IMR-90 (cell line): ENCODE measurements at regions not wholly inside any gene's neighbourhood (a gene's known extent, or its start where the extent isn't known, plus 50 kb on each side); places are given as distances from the start of the nearest gene placed in this dataset.

Experiments
- ATAC-seq: fragments of 200-7000 bp; cut with Tn5 transposase; 2 replicates; pipeline ENCODE4 v1.9.1; 2020; ENCODE audit warnings: low read depth, mild to moderate bottlenecking, moderate library complexity
- BruUV-seq: library from RNA; stranded (reverse); fragments of 400-500 nt; replicated peaks from 2 replicates; lab custom pipeline; 2021; lab: Mats Ljungman, UMichigan
- CTCF ChIA-PET: fragments of 300-600 bp; formaldehyde crosslinking; extraction: SDS; loops from one replicate; lab custom pipeline; 2021; ENCODE audit warnings: antibody characterized with exemption; lab: Yijun Ruan, JAX
- POLR2A ChIA-PET: fragments of 300-600 bp; sonication (Branson Sonifier 250); formaldehyde crosslinking; loops from one replicate; lab custom pipeline; 2022; ENCODE audit warnings: antibody characterized with exemption; ENCODE audit not compliant: unreplicated experiment; lab: Charles Lee
- DNase-seq: peaks from one replicate; pipeline ENCODE4 v3.0.0; 2013
- H2AFZ ChIP-seq: replicated peaks from 2 replicates; pipeline ENCODE3; 2013; ENCODE audit warnings: low read length, mild to moderate bottlenecking; ENCODE audit not compliant: poor library complexity
- H2AK5ac ChIP-seq: 2 replicates; pipeline ENCODE4 v1.6.1; 2013; ENCODE audit warnings: low read depth, low read length, inconsistent platforms
- H2AK9ac ChIP-seq: replicated peaks from 2 replicates; pipeline ENCODE3; 2013; ENCODE audit warnings: mild to moderate bottlenecking, low read depth, low read length, moderate library complexity; ENCODE audit not compliant: poor library complexity
- H2BK120ac ChIP-seq: 2 replicates; pipeline ENCODE4 v1.6.1; 2013; ENCODE audit warnings: low read depth, low read length, inconsistent platforms
- H2BK15ac ChIP-seq: 3 replicates; pipeline ENCODE4 v1.6.1; 2013; ENCODE audit warnings: low read depth, low read length, inconsistent platforms
- H2BK20ac ChIP-seq: 2 replicates; pipeline ENCODE4 v1.6.1; 2013; ENCODE audit warnings: low read depth, mild to moderate bottlenecking, inconsistent platforms, low read length, moderate library complexity
- H2BK5ac ChIP-seq: 2 replicates; pipeline ENCODE4 v1.6.1; 2013; ENCODE audit warnings: mild to moderate bottlenecking, low read depth, low read length, inconsistent platforms; ENCODE audit not compliant: poor library complexity, severe bottlenecking
- H3K14ac ChIP-seq: replicated peaks from 2 replicates; pipeline ENCODE4 v1.6.1; 2013; ENCODE audit warnings: low read depth, low read length, inconsistent platforms
- H3K18ac ChIP-seq: 2 replicates; pipeline ENCODE4 v1.6.1; 2013; ENCODE audit warnings: low read depth, low read length, control low read depth
- H3K23ac ChIP-seq: 2 replicates; pipeline ENCODE4 v1.6.1; 2013; ENCODE audit warnings: low read depth, low read length, inconsistent platforms
- H3K27ac ChIP-seq: 2 replicates; pipeline ENCODE4 v1.5.1; 2013; ENCODE audit warnings: mild to moderate bottlenecking, control low read depth, low read length; ENCODE audit not compliant: insufficient read depth
- H3K27me3 ChIP-seq: 2 replicates; pipeline ENCODE4 v1.6.1; 2013; ENCODE audit warnings: low read length; ENCODE audit not compliant: control insufficient read depth, insufficient read depth
- H3K36me3 ChIP-seq: 2 replicates; pipeline ENCODE4 v1.6.1; 2013; ENCODE audit warnings: low read length, mixed read lengths; ENCODE audit not compliant: control insufficient read depth, insufficient read depth
- H3K4ac ChIP-seq: 2 replicates; pipeline ENCODE4 v1.6.1; 2013; ENCODE audit warnings: low read depth, low read length, inconsistent platforms
- H3K4me1 ChIP-seq: 2 replicates; pipeline ENCODE4 v1.6.1; 2013; ENCODE audit warnings: low read length, mixed read lengths; ENCODE audit not compliant: control insufficient read depth, insufficient read depth
- H3K4me2 ChIP-seq: 2 replicates; pipeline ENCODE4 v1.6.1; 2013; ENCODE audit warnings: low read depth, mild to moderate bottlenecking, control low read depth, low read length, moderate library complexity
- H3K4me3 ChIP-seq: 2 replicates; pipeline ENCODE4 v1.5.1; 2013; ENCODE audit warnings: low read depth, mild to moderate bottlenecking, control low read depth, low read length, moderate library complexity; ENCODE audit not compliant: insufficient read depth
- H3K56ac ChIP-seq: 2 replicates; pipeline ENCODE4 v1.6.1; 2013; ENCODE audit warnings: low read length, inconsistent platforms; ENCODE audit not compliant: insufficient read depth; ENCODE audit errors: extremely low read depth
- H3K79me1 ChIP-seq, 2 experiments: 2 replicates each; pipeline ENCODE4 v1.6.1; 2013; ENCODE audit warnings: low read length in 2 of 2, inconsistent platforms in 1 of 2, low read depth in 1 of 2
- H3K9ac ChIP-seq: 2 replicates; pipeline ENCODE4 v1.6.1; 2013; ENCODE audit warnings: low read depth, low read length, control low read depth
- H3K9me1 ChIP-seq: 2 replicates; pipeline ENCODE4 v1.6.1; 2013; ENCODE audit warnings: low read length, inconsistent platforms; ENCODE audit not compliant: insufficient read depth
- H3K9me3 ChIP-seq: 2 replicates; pipeline ENCODE4 v1.6.1; 2013; ENCODE audit warnings: low read length; ENCODE audit not compliant: control insufficient read depth, insufficient read depth
- H4K20me1 ChIP-seq: 2 replicates; pipeline ENCODE4 v1.6.1; 2013; ENCODE audit warnings: low read length, inconsistent platforms; ENCODE audit not compliant: insufficient read depth
- H4K5ac ChIP-seq: 2 replicates; pipeline ENCODE4 v1.6.1; 2013; ENCODE audit warnings: mild to moderate bottlenecking, low read depth, low read length, control low read depth
- H4K8ac ChIP-seq, 2 experiments: 2 replicates each; pipeline ENCODE4 v1.6.1; 2013; ENCODE audit warnings: low read depth in 2 of 2, low read length in 2 of 2, control low read depth in 1 of 2, inconsistent platforms in 1 of 2
- H4K91ac ChIP-seq: 2 replicates; pipeline ENCODE4 v1.6.1; 2013; ENCODE audit warnings: low read depth, low read length, inconsistent platforms; ENCODE audit not compliant: insufficient read depth
- RCOR1 ChIP-seq: IDR thresholded peaks from 2 replicates; pipeline ENCODE4 v1.6.1; 2012; ENCODE audit warnings: mild to moderate bottlenecking, low read length, improper control_type of control experiment; ENCODE audit not compliant: insufficient replicate concordance
- WGBS, 2 experiments: methylation state at CpG; one replicate each; pipeline versions ENCODE4 v1.1.5 to v1.1.7; 2013; ENCODE audit warnings: missing lambda C conversion rate in 2 of 2; ENCODE audit not compliant: insufficient read length in 1 of 2; ENCODE audit errors: extremely low coverage in 2 of 2; 5-methylcytosine and 5-hydroxymethylcytosine counted together
- dilution Hi-C: fragments of 300-500 bp; cut with HindIII; formaldehyde crosslinking; loops from one replicate; pipeline ENCODE4 v1.14.3; 2018; ENCODE audit warnings: low sequenced_read_pairs; ENCODE audit not compliant: unreplicated experiment
- in situ Hi-C: fragments of 300-500 bp; cut with MboI; formaldehyde crosslinking; loops from 3 replicates; pipeline ENCODE4 v1.14.3; 2019; ENCODE audit warnings: low sequenced_read_pairs, inconsistent platforms, mixed read lengths
- intact Hi-C: fragments of 100-400 bp; cut with micrococcal nuclease; formaldehyde crosslinking; loops from 2 replicates; pipeline ENCODE4 v1.10.0; 2022

- Histone ChIP-seq H4K91ac (peak overlapping the region; percentile 64; the same call in 1 of the 2 replicates), H3K4me1 (peaks cover 3% of the 10 kb centered on the region; the same call in 1 of the 2 replicates), H4K5ac (no peak overlapping the region; the same call in 1 of the 2 replicates), H3K36me3 (no peaks in the 10 kb centered on the region), H2BK120ac (peak overlapping the region; percentile 82), H2AFZ (no peak overlapping the region), H3K27me3 (no peaks in the 10 kb centered on the region), H2AK9ac (no peak overlapping the region), H3K56ac (no peak overlapping the region; the same call in 1 of the 2 replicates), H2BK20ac (peak overlapping the region; percentile 55), H3K4me2 (no peak overlapping the region), H3K14ac (0 out of 2 replicates have a peak overlapping the region, but pooled peaks have one; percentile 21), H3K27ac (no peak overlapping the region), H3K9me3 (no peaks in the 10 kb centered on the region), H4K20me1 (no peaks in the 10 kb centered on the region), H3K9ac (no peak overlapping the region), H3K23ac (peak overlapping the region; percentile 59; the same call in 1 of the 2 replicates), H2BK5ac (peak overlapping the region; percentile 69), H3K79me1 (no peaks in the 10 kb centered on the region), H3K9me1 (no peaks in the 10 kb centered on the region), H4K8ac (peak overlapping the region in 1 of 2 experiments; percentile 75; a peak in 2 of 4 replicates), H3K18ac (peak overlapping the region; percentile 50; the same call in 1 of the 2 replicates), H2BK15ac (no peak overlapping the region), H3K4me3 (no peak overlapping the region), H3K4ac (peak overlapping the region; percentile 75; the same call in 1 of the 2 replicates), H2AK5ac (peak overlapping the region; percentile 48; the same call in 1 of the 2 replicates)
- ATAC-seq (no peak), DNase-seq (peak; percentile 36)
- intact Hi-C loops, result no loop called here
- in situ Hi-C loops, result no loop called here
- TF ChIP-seq RCOR1, result no peak
- no CpG with 5 or more reads among the region's 4 CpGs for WGBS, 2 experiments
- BruUV-seq, result no TSS peak
- POLR2A ChIA-PET, result no interaction called here
- dilution Hi-C loops, result no loop called here
- CTCF ChIA-PET, result no interaction called here
Observed at GRCh38 chrX:16480049-16480448, 169.9 kb upstream of the S100G start.
